ENCODE measurements at regions not wholly inside any gene's neighbourhood (a gene's known extent, or its start where the extent isn't known, plus 50 kb on each side); places are given as distances from the start of the nearest gene placed in this dataset.

GRCh38 chr3:144351773-144352365 lies 380.2 kb downstream of the DIPK2A start:
- intact Hi-C loops (cut with DNase I): no loop called here
- Histone ChIP-seq H3K9me3 (no peaks in the 10 kb centered on the region), H3K27ac (no peak overlapping the region), H3K36me3 (no peaks in the 10 kb centered on the region), H3K4me1 (no peaks in the 10 kb centered on the region), H3K4me3 (no peak overlapping the region), H3K27me3 (no peaks in the 10 kb centered on the region)
- TF ChIP-seq CTCF (IDR thresholded peaks at IDR 0.05): no peak
- no peak for DNase-seq (ENCODE audit: low spot score in 2 of 2)

GRCh38 chr3:144358191-144358590 lies 386.6 kb downstream of the DIPK2A start:
- TF ChIP-seq CTCF (IDR thresholded peaks at IDR 0.05): no peak
- DNase-seq (ENCODE audit: low spot score in 2 of 2): no peak
- H3K4me1 ChIP-seq: no peaks in the 10 kb centered on the region

GRCh38 chr3:144361002-144361401 lies 389.4 kb downstream of the DIPK2A start:
- no peaks in the 10 kb centered on the region for H3K9me3 ChIP-seq
- no peak overlapping the region for H3K4me3 ChIP-seq
- no peaks in the 10 kb centered on the region for H3K27me3 ChIP-seq
- no peaks in the 10 kb centered on the region for H3K36me3 ChIP-seq
- no peak for DNase-seq (ENCODE audit: low spot score in 2 of 2)
- intact Hi-C loops (cut with DNase I): no loop called here
- TF ChIP-seq CTCF (IDR thresholded peaks at IDR 0.05): no peak
- H3K4me1 ChIP-seq: no peaks in the 10 kb centered on the region
- no peak overlapping the region for H3K27ac ChIP-seq

More at GRCh38 chr3:144358191-144358590, 386.6 kb downstream of the DIPK2A start:
- H3K4me3 ChIP-seq: no peak overlapping the region
- H3K9me3 ChIP-seq: no peaks in the 10 kb centered on the region
- no peaks in the 10 kb centered on the region for H3K36me3 ChIP-seq
- intact Hi-C loops (cut with DNase I): no loop called here
- no peak overlapping the region for H3K27ac ChIP-seq
- no peaks in the 10 kb centered on the region for H3K27me3 ChIP-seq

- no peaks in the 10 kb centered on the region for H3K9me3 ChIP-seq
- no peaks in the 10 kb centered on the region for H3K36me3 ChIP-seq
- intact Hi-C loops (cut with DNase I): no loop called here
- H3K4me1 ChIP-seq: no peaks in the 10 kb centered on the region
- H3K27me3 ChIP-seq: no peaks in the 10 kb centered on the region
- no peak overlapping the region for H3K4me3 ChIP-seq
- no peak overlapping the region for H3K27ac ChIP-seq
- no peak for DNase-seq (ENCODE audit: low spot score in 2 of 2)
- no peak for TF ChIP-seq CTCF (IDR thresholded peaks at IDR 0.05)
These were observed 390.5 kb downstream of the DIPK2A start for GRCh38 chr3:144362126-144362525.

- H3K9me3 ChIP-seq: peaks cover 0 to 4% of the 10 kb centered on the region in 2 donors
- intact Hi-C loops (cut with DNase I): no loop called here
- no peak for TF ChIP-seq CTCF (IDR thresholded peaks at IDR 0.05)
- no peak overlapping the region for H3K4me3 ChIP-seq
- no peaks in the 10 kb centered on the region for H3K27me3 ChIP-seq
- DNase-seq (ENCODE audit: low spot score in 2 of 2): no peak
- no peaks in the 10 kb centered on the region for H3K4me1 ChIP-seq
- H3K36me3 ChIP-seq: no peaks in the 10 kb centered on the region
- H3K27ac ChIP-seq: no peak overlapping the region
These were observed 392.2 kb downstream of the DIPK2A start for GRCh38 chr3:144363856-144364255.

- no peak for DNase-seq (ENCODE audit: low spot score in 2 of 2)
- Histone ChIP-seq H3K4me1 (no peaks in the 10 kb centered on the region), H3K27me3 (no peaks in the 10 kb centered on the region), H3K4me3 (no peak overlapping the region), H3K9me3 (peaks cover 0 to 4% of the 10 kb centered on the region in 2 donors), H3K36me3 (no peaks in the 10 kb centered on the region), H3K27ac (no peak overlapping the region)
- no peak for TF ChIP-seq CTCF (IDR thresholded peaks at IDR 0.05)
- intact Hi-C loops (cut with DNase I): no loop called here
These were observed 393.1 kb downstream of the DIPK2A start for GRCh38 chr3:144364737-144365136.
